Tibial nerve (tissue), 4 donors: ENCODE measurements at regions not wholly inside any gene's neighbourhood (a gene's known extent, or its start where the extent isn't known, plus 50 kb on each side); places are given as distances from the start of the nearest gene placed in this dataset.

Experiments used
- CTCF ChIP-seq, 5 experiments: fragments of 200-600 bp in 3 of 5; fragments of 450-650 bp in 2 of 5; sonication (generic) in 3 of 5; IDR thresholded peaks; one replicate each; pipeline ENCODE4 v1.5.1; 2016 to 2019; ENCODE audit warnings: antibody characterized with exemption in 5 of 5, mild to moderate bottlenecking in 3 of 5, moderate library complexity in 2 of 5
- EP300 ChIP-seq, 2 donors: sonication (generic); formaldehyde crosslinking; IDR thresholded peaks; one replicate each; pipeline ENCODE4 v1.6.1; 2017; ENCODE audit warnings: antibody characterized with exemption in 2 of 2, mild to moderate bottlenecking in 1 of 2
- POLR2A ChIP-seq, 2 donors: fragments of 450-650 bp; IDR thresholded peaks; one replicate each; pipeline ENCODE4 v1.6.1; 2017; ENCODE audit warnings: antibody characterized with exemption in 2 of 2, mild to moderate bottlenecking in 2 of 2, moderate library complexity in 2 of 2

- no peak for TF ChIP-seq CTCF (IDR thresholded peaks at IDR 0.05)
- no peak for TF ChIP-seq POLR2A (IDR thresholded peaks at IDR 0.05)
- no peak for TF ChIP-seq EP300 (IDR thresholded peaks at IDR 0.05)
Observed at GRCh38 chr14:58744801-58745394, 107.1 kb downstream of the DACT1 start.
